Adipocyte (in vitro differentiated cells): ENCODE measurements at regions not wholly inside any gene's neighbourhood (a gene's known extent, or its start where the extent isn't known, plus 50 kb on each side); places are given as distances from the start of the nearest gene placed in this dataset.

Experiments used
- DNase-seq: peaks from one replicate; pipeline ENCODE4 v3.0.0-alpha.2; 2015; ENCODE audit warnings: low read depth
- H3K27me3 ChIP-seq: replicated peaks from 2 replicates; pipeline ENCODE4 v1.7.0; 2013; ENCODE audit warnings: mild to moderate bottlenecking, low read length, moderate library complexity; ENCODE audit not compliant: control insufficient read depth, insufficient read depth
- H3K36me3 ChIP-seq: 2 replicates; pipeline ENCODE4 v1.7.0; 2013; ENCODE audit warnings: low read length, mild to moderate bottlenecking, moderate library complexity; ENCODE audit not compliant: control insufficient read depth, insufficient read depth, severe bottlenecking
- H3K4me1 ChIP-seq: 2 replicates; pipeline ENCODE4 v1.7.0; 2013; ENCODE audit warnings: mild to moderate bottlenecking, low read length, moderate library complexity; ENCODE audit not compliant: control insufficient read depth, insufficient read depth
- H3K4me3 ChIP-seq: 2 replicates; pipeline ENCODE4 v1.7.0; 2013; ENCODE audit warnings: mild to moderate bottlenecking, low read length, moderate library complexity
- H3K9ac ChIP-seq: 2 replicates; pipeline ENCODE4 v1.7.0; 2013; ENCODE audit warnings: mild to moderate bottlenecking, low read length, moderate library complexity
- H3K9me3 ChIP-seq: 2 replicates; pipeline ENCODE4 v1.7.0; 2013; ENCODE audit warnings: mild to moderate bottlenecking, low read length, moderate library complexity; ENCODE audit not compliant: control insufficient read depth

DNA sequence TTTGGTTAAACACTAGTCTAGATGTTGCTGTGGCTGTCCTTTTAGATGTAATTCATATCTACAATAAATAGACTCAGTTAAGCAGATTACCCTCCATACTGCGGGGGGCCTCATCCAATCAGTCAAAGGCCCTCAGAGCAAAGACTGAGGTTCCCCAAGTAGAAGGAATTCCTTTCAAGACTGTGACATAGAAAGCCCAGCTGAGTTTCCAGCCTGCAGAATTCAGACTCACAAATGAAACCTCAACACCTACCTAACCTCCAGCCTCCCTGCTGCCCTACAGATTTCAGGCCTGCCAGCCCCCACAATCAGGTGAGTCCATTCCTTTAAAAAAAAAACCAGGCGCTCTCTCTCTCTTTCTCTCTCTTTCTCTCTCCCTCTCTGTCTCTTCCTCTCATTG, 73.6 kb upstream of the NSMCE3 start:
- H3K9ac ChIP-seq, result no peak overlapping the region
- no peak for DNase-seq
- no peaks in the 10 kb centered on the region for H3K36me3 ChIP-seq
- H3K27me3 ChIP-seq, result peaks cover 5% of the 10 kb centered on the region
- no peak overlapping the region for H3K4me3 ChIP-seq
- no peaks in the 10 kb centered on the region for H3K9me3 ChIP-seq
- H3K4me1 ChIP-seq, result peaks cover 8% of the 10 kb centered on the region

DNA sequence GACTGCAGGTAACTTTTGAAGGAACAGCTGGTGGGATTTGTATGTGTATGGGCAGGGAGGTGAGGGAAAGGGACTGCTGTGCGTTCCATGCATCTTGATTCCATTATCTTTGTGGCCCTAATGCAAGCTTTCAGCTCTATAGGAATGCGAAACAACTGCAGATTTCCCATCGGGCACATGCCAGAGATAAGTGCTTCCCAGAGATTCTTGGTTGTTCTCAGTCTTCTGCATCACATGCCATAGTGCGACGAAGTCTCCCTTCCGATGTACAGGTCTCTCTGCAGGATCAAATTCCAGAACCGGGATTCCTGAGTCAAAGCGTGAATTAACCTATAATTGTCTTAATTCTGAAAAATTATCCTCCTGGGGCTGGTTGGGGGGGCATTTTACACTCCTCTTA, 72.6 kb upstream of the NSMCE3 start:
- H3K9me3 ChIP-seq, result no peaks in the 10 kb centered on the region
- no peak for DNase-seq

DNA sequence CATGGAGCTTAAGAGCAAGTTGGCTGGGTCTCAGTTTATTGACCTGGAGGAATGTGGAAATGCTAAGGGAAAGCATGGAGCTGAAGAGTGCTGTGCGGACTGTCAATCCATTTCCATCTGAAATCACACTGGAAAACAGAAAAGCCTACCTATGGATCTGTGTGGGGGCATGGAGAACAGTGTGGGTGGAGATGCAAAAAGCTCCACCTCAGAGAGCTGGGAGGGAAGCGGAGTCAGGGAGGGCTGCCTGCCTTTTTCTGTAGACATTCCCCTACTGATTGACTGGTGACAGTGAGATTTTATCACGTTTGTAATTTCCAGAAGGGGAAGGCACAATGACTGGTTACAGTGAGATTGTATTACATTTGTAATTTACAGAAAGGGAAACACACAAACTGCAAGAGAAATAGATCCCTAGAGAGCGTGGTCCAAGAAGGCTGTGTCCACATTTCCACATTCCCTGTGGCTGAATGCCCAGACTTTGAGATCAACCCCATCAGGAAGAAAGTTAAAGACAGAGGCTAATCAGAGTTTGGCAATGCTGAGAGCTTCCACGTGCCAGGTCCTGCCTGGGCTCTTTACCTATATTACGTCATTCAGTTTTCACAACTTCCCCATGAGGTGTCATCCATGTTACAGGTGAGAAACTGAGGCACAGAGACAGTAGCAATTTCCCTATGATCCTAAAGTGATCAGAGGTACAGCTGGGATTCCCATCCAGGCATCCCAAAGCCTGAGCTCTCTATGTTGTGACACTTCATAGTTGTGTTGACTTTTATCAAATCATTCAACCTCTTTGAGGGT, 67.7 kb upstream of the NSMCE3 start:
- peak; percentile 84 for DNase-seq
- no peaks in the 10 kb centered on the region for H3K36me3 ChIP-seq
- no peaks in the 10 kb centered on the region for H3K9me3 ChIP-seq
- H3K4me1 ChIP-seq, result peaks cover 20% of the 10 kb centered on the region
- H3K27me3 ChIP-seq, result peaks cover 9% of the 10 kb centered on the region
- H3K4me3 ChIP-seq, result no peak overlapping the region
- no peak overlapping the region for H3K9ac ChIP-seq

More for the DNA sequence above, 72.6 kb upstream of the NSMCE3 start:
- peaks cover 5% of the 10 kb centered on the region for H3K27me3 ChIP-seq
- peaks cover 4% of the 10 kb centered on the region for H3K4me1 ChIP-seq
- H3K4me3 ChIP-seq, result no peak overlapping the region
- no peaks in the 10 kb centered on the region for H3K36me3 ChIP-seq
- H3K9ac ChIP-seq, result no peak overlapping the region

DNA sequence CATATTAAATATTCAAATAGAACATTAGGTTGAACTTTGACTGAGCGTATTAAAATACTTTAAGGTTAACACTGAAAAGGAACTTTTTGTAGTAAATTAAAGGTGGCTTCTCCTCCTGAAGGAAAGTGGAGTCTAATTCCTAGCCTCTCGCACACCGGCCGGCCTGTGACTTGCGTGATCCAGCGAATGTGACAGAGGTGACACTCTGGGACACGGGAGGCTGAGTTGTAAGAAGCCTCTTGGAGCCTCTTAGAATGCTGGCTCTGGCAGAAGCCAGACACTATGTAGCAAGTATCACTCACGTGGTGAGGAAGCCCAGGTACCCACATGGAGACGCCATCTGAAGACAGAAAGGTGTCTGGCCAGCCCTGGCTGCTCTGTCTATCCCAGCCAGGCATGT, 64.9 kb upstream of the NSMCE3 start:
- Histone ChIP-seq H3K27me3 (peaks cover 16% of the 10 kb centered on the region), H3K9ac (no peak overlapping the region), H3K4me3 (no peak overlapping the region), H3K9me3 (no peaks in the 10 kb centered on the region), H3K36me3 (no peaks in the 10 kb centered on the region), H3K4me1 (peaks cover 20% of the 10 kb centered on the region)
- no peak for DNase-seq

DNA sequence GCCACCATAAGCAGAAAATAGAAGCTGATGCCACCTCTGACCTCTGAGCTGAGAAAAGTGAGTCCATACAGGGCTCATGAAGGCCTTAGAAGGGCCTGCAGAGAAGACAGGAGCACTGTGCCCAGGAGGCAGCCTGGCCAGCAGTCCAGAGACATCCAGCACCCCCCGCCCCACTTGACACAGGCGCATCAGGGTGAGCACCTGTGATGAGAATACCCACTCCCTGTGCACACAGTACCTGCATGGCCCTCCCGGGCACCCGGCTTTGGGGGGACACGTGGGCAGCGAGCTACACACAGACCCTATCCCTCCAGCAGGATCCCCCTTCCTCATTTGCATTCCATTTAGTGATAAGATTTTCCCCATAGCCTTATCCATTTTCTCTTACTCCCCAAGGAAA, 63.6 kb upstream of the NSMCE3 start:
- Histone ChIP-seq H3K9ac (no peak overlapping the region), H3K4me1 (peaks cover 20% of the 10 kb centered on the region), H3K36me3 (no peaks in the 10 kb centered on the region), H3K4me3 (no peak overlapping the region), H3K27me3 (peaks cover 12% of the 10 kb centered on the region), H3K9me3 (no peaks in the 10 kb centered on the region)
- no peak for DNase-seq

DNA sequence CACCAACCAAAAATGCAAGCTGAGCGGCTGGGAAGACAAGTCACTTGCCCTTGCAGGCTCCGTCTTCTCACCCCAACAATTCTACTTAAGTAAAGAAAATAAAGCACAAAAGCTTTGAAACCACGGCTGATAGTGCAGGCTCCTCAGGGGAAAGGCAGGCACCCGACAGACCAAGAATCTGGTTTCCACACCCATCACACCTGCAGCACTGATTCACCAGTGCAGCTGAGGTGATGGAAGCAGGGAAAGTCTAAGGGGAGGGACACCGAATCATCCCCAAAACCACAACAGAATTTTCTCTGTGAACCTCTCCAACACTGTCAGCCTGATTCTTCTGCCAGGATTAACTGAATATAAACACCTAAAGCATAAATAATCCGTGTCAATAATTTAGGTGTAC, 62.0 kb upstream of the NSMCE3 start:
- Histone ChIP-seq H3K36me3 (no peaks in the 10 kb centered on the region), H3K9me3 (peaks cover under 1% of the 10 kb centered on the region), H3K9ac (no peak overlapping the region), H3K4me3 (no peak overlapping the region), H3K27me3 (peaks cover 12% of the 10 kb centered on the region), H3K4me1 (peaks cover 10% of the 10 kb centered on the region)
- DNase-seq, result no peak

DNA sequence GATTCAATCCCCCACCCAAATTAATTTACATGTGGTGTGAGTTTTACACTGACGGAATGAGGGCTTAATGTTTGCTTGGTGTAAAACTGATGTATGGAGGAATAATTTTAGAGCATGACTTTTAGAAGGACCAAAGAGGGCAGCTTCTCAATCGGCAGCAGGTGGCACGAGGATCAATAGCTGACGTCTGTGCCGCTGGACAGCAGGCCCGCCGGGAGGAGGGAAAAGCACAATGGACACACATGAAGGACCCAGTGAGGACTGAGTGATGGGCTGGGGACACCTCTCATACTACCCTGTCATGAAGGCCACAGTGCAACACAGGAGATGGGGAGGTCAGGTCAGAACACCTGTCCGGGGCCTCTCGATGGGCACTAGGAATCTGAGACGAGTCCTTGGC, 61.4 kb upstream of the NSMCE3 start:
- H3K36me3 ChIP-seq, result no peaks in the 10 kb centered on the region

DNA sequence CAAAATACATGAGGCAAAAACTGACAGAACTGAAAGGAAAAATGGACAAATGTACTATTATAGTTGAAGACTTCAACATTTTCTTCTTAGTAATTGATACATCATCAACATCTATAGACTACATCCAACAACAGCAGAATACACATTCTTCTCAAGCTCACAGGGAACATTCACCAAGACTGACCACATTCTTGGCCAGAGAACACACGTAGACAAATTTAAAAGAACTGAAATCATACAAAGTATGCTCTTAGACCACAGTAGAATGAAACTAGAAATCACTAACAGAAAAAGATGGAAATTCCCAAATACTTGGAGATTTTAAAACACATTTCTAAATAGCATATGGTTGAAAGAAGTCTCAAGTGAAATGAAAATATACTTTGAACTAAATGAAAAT, 55.1 kb upstream of the NSMCE3 start:
- Histone ChIP-seq H3K27me3 (no peaks in the 10 kb centered on the region), H3K9ac (no peak overlapping the region), H3K36me3 (no peaks in the 10 kb centered on the region), H3K4me3 (no peak overlapping the region), H3K9me3 (peaks cover 15% of the 10 kb centered on the region), H3K4me1 (no peaks in the 10 kb centered on the region)
- peak; percentile 50 for DNase-seq

More for the DNA sequence above, 61.4 kb upstream of the NSMCE3 start:
- H3K27me3 ChIP-seq, result peaks cover 12% of the 10 kb centered on the region
- H3K4me3 ChIP-seq, result no peak overlapping the region
- H3K9me3 ChIP-seq, result peaks cover 7% of the 10 kb centered on the region
- no peak for DNase-seq
- peaks cover 8% of the 10 kb centered on the region for H3K4me1 ChIP-seq
- H3K9ac ChIP-seq, result no peak overlapping the region

DNA sequence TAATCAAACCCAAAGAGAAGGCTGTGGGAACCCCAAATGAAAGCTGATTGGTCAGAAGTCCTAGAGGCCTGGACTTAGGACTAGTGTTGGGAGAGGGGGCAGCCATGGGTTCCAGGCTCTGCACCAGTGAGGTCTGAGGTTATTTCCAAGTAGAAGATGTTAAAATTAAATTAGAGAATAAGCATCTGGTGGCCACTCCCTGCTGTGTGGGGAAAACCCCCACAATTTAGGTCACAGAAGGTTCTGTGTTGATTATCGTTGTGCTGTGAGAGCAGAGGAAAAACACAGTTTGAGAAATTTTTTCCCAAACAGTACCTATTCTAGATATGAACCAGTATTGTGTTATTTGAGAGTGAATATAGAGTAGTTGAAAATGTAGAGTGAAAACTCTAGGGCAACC, 53.9 kb upstream of the NSMCE3 start:
- Histone ChIP-seq H3K36me3 (no peaks in the 10 kb centered on the region), H3K4me1 (no peaks in the 10 kb centered on the region), H3K9ac (no peak overlapping the region), H3K4me3 (no peak overlapping the region), H3K27me3 (no peaks in the 10 kb centered on the region), H3K9me3 (peaks cover 15% of the 10 kb centered on the region)
- DNase-seq, result no peak

DNA sequence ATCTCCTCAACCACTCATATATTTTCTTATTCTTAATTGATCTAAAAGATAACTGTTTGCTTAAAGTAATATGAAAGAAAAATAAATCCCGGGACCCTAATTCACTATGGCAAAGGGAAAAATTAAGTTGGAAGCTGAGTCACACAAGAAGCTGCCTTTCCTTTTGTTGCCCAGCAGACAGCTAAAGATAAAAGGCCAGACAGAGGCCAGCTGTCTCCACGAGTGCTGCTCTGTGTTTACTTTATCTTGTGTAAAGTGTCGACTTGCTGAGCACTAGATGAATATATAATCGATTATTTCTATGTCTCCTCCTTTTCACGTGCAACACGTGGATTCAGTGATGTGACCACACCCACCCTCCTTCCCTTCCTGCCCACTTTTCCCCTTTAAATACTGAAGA, 52.8 kb upstream of the NSMCE3 start:
- Histone ChIP-seq H3K27me3 (no peaks in the 10 kb centered on the region), H3K36me3 (no peaks in the 10 kb centered on the region), H3K4me3 (no peak overlapping the region), H3K9me3 (peaks cover 15% of the 10 kb centered on the region), H3K9ac (no peak overlapping the region), H3K4me1 (no peaks in the 10 kb centered on the region)
- no peak for DNase-seq

DNA sequence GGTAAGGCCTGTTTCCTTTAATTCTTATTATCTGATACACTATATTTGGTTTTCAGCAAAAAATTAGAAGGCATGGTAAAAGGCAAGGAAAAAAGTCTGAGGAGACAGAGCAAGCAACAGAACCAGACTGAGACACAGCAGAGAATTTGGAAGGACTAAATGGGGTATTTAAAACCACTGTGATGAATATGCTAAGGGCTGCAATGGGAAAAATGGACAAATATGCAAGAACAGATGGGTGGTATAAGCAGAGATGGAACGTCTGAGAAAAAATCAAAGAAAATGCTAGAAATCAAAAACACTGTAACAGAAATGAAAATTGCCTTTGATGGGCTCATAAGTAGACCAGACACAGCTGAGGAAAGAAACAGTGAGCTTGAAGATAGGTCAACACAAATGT, 50.8 kb upstream of the NSMCE3 start:
- Histone ChIP-seq H3K9me3 (peaks cover 2% of the 10 kb centered on the region), H3K36me3 (no peaks in the 10 kb centered on the region), H3K9ac (no peak overlapping the region), H3K4me1 (no peaks in the 10 kb centered on the region), H3K27me3 (no peaks in the 10 kb centered on the region), H3K4me3 (no peak overlapping the region)
- DNase-seq, result no peak

DNA sequence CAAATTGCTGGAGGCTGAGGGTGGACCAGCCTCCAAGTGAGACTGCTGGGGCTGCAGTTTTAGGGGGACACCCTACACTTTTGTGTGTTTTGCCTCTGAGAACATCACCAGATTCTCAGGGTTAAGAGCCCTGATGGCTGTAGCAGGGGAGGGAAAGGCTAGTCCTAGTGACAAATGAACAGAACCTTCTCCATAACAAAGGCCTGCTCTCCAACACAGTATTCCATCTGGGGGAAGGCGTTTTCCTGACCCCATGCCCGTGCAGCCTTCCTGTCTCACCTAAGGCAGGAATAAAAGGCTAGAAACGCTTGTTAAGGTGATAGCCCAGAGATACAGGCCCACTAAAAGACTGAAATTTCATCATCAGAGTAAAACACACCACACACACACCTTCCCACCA, 50.2 kb upstream of the NSMCE3 start:
- Histone ChIP-seq H3K4me3 (no peak overlapping the region), H3K9ac (no peak overlapping the region), H3K9me3 (no peaks in the 10 kb centered on the region), H3K27me3 (no peaks in the 10 kb centered on the region), H3K36me3 (no peaks in the 10 kb centered on the region), H3K4me1 (no peaks in the 10 kb centered on the region)
- no peak for DNase-seq
